BE2C (cell line): ENCODE measurements at regions not wholly inside any gene's neighbourhood (a gene's known extent, or its start where the extent isn't known, plus 50 kb on each side); places are given as distances from the start of the nearest gene placed in this dataset.

Experiments used
- DNase-seq: peaks from one replicate; pipeline ENCODE4 v3.0.0-alpha.2; 2020
- H3K27me3 ChIP-seq: fragments of 250-450 bp; sonication (Bioruptor Pico); 2 replicates; pipeline ENCODE4 v1.5.1; 2020; ENCODE audit warnings: mild to moderate bottlenecking
- H3K36me3 ChIP-seq: fragments of 250-450 bp; sonication (Bioruptor Pico); 2 replicates; pipeline ENCODE4 v1.5.1; 2020; ENCODE audit warnings: mild to moderate bottlenecking
- H3K4me1 ChIP-seq: fragments of 250-450 bp; sonication (Bioruptor Pico); 2 replicates; pipeline ENCODE4 v1.5.1; 2020
- H3K4me3 ChIP-seq: 2 replicates; pipeline ENCODE4 v1.5.1; 2011; ENCODE audit warnings: low read depth, low read length
- H3K9me3 ChIP-seq: fragments of 250-450 bp; sonication (Bioruptor Pico); 2 replicates; pipeline ENCODE4 v1.5.1; 2020
- TF ChIP-seq, protein P1 (sequence below): IDR thresholded peaks from 2 replicates; pipeline ENCODE4 v1.5.1; 2012; ENCODE audit warnings: mild to moderate bottlenecking, low read depth, low read length

DNA sequence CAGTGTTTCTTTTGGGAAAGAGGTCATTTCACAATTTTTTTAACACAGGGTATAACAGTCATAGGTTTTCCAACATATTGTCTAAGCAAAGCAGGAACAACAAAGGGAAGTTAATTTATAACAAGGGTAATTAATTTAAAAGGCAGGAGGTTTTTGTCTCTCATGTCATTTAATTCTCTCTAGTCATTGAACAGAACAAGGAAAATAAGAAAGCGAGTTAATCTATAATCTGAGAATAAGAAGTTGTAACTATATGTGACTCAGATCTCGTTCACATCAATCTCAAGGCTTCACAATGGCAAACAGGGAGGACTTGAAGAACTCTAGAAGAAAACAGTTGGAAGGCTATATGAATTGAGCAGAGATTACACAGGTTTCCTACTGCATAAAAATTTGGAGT is 579.8 kb upstream of the CCDC54 start:
- TF ChIP-seq, protein P1, sequence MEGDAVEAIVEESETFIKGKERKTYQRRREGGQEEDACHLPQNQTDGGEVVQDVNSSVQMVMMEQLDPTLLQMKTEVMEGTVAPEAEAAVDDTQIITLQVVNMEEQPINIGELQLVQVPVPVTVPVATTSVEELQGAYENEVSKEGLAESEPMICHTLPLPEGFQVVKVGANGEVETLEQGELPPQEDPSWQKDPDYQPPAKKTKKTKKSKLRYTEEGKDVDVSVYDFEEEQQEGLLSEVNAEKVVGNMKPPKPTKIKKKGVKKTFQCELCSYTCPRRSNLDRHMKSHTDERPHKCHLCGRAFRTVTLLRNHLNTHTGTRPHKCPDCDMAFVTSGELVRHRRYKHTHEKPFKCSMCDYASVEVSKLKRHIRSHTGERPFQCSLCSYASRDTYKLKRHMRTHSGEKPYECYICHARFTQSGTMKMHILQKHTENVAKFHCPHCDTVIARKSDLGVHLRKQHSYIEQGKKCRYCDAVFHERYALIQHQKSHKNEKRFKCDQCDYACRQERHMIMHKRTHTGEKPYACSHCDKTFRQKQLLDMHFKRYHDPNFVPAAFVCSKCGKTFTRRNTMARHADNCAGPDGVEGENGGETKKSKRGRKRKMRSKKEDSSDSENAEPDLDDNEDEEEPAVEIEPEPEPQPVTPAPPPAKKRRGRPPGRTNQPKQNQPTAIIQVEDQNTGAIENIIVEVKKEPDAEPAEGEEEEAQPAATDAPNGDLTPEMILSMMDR = no peak
- H3K4me3 ChIP-seq = no peak overlapping the region
- no peaks in the 10 kb centered on the region; the same call in 1 of the 2 replicates for H3K4me1 ChIP-seq
- no peak for DNase-seq
- H3K9me3 ChIP-seq = no peaks in the 10 kb centered on the region
- no peaks in the 10 kb centered on the region for H3K36me3 ChIP-seq
- H3K27me3 ChIP-seq = no peaks in the 10 kb centered on the region

DNA sequence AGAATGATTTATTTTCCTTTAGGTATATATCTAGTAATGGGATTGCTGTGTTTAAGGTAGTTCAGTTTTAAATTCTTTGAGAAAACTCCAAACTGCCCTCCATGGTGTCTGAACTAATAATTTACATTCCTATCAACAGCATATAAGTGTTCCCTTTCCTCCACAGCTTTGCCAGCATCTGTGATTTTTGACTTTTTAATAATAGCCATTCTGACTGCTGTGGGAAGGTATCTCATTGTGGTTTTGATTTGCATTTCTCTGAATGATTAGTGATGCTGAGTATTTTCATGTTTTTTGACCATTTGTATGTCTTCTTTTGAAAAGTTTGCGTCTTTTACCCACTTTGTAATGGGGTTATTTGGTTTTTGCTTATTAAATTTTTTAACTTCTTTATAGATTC is 571.6 kb upstream of the CCDC54 start:
- no peak for DNase-seq
- TF ChIP-seq, protein P1 = no peak

GRCh38 chr3:106806964-106807363 is 570.3 kb upstream of the CCDC54 start:
- no peak for DNase-seq
- no peaks in the 10 kb centered on the region for H3K9me3 ChIP-seq
- no peaks in the 10 kb centered on the region for H3K36me3 ChIP-seq
- TF ChIP-seq, protein P1 = no peak
- H3K4me3 ChIP-seq = no peak overlapping the region
- no peaks in the 10 kb centered on the region for H3K27me3 ChIP-seq
- peaks cover 16% of the 10 kb centered on the region for H3K4me1 ChIP-seq

More for the DNA sequence above, 571.6 kb upstream of the CCDC54 start:
- no peak overlapping the region for H3K4me3 ChIP-seq
- no peaks in the 10 kb centered on the region for H3K36me3 ChIP-seq
- no peaks in the 10 kb centered on the region for H3K27me3 ChIP-seq
- peaks cover 13% of the 10 kb centered on the region for H3K4me1 ChIP-seq
- H3K9me3 ChIP-seq = no peaks in the 10 kb centered on the region

DNA sequence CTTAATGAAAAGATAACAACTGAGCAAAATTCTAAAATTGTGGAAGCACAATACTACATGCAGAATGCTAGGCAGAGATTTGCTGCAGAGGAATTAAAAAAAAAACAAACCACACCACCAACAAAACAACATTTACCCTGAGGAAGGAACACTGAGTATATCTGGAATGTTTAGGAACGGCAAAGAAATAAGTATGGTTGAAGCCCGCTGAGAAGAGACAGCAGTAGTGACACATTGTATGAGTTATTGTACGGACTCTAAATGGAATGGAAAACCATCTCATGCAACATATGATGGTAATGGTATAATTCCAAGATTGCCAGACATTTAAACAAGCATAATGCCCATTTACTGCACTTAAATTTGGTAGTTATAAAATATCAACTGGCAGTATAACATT is 568.2 kb upstream of the CCDC54 start:
- H3K9me3 ChIP-seq = no peaks in the 10 kb centered on the region
- no peaks in the 10 kb centered on the region for H3K36me3 ChIP-seq
- H3K4me1 ChIP-seq = peaks cover 16% of the 10 kb centered on the region
- H3K27me3 ChIP-seq = no peaks in the 10 kb centered on the region
- no peak overlapping the region for H3K4me3 ChIP-seq
- TF ChIP-seq, protein P1 = no peak
- no peak for DNase-seq

GRCh38 chr3:106809623-106810299 is 567.5 kb upstream of the CCDC54 start:
- Histone ChIP-seq H3K27me3 (no peaks in the 10 kb centered on the region), H3K4me3 (no peak overlapping the region), H3K4me1 (peaks cover 16% of the 10 kb centered on the region), H3K9me3 (no peaks in the 10 kb centered on the region), H3K36me3 (no peaks in the 10 kb centered on the region)
- TF ChIP-seq, protein P1 = no peak
- no peak for DNase-seq

- TF ChIP-seq, protein P1 = no peak
Measured at GRCh38 chr3:106810300-106810875, 566.9 kb upstream of the CCDC54 start.

More at GRCh38 chr3:106810300-106810875, 566.9 kb upstream of the CCDC54 start:
- Histone ChIP-seq H3K4me1 (peaks cover 16% of the 10 kb centered on the region), H3K9me3 (no peaks in the 10 kb centered on the region), H3K36me3 (no peaks in the 10 kb centered on the region), H3K4me3 (no peak overlapping the region), H3K27me3 (no peaks in the 10 kb centered on the region)
- peak; percentile 32 for DNase-seq
